Jurkat, Clone E6-1 (cell line): ENCODE measurements at regions not wholly inside any gene's neighbourhood (a gene's known extent, or its start where the extent isn't known, plus 50 kb on each side); places are given as distances from the start of the nearest gene placed in this dataset.

Experiments
- DNase-seq: peaks from one replicate; pipeline ENCODE4 v3.0.0-alpha.2; 2011; ENCODE audit warnings: low read depth, low spot score
- H3K4me3 ChIP-seq: 2 replicates; pipeline ENCODE4 v1.5.1; 2011; ENCODE audit warnings: mild to moderate bottlenecking, low read length, control low read depth, moderate library complexity

DNA sequence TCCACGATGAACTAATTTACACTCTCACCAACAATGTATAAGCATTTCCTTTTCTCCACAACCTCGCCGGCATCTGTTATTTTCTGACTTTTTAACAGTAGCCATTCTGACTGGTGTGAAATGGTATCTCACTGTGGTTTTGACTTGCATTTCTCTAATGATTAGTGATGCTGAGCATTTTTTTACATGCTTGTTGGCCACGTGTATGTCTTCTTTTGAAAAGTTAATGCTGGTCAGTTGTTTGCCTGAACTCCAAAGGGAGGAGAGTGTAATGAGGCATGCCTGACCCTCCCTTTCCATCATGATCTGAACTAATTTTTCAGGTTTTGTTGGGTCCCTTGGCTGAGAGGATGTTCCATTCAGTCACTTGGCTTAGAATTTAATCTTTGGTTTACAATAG is 50.7 kb upstream of the SVIL start:
- DNase-seq, result no peak
- no peak overlapping the region for H3K4me3 ChIP-seq
